Stimulated activated CD4-positive, alpha-beta T cell treated with anti-CD3 and anti-CD28 coated beads, Interleukin-1b, Interleukin-23, amount 100 ng/mL, for 48 hours (primary cell): ENCODE measurements at regions not wholly inside any gene's neighbourhood (a gene's known extent, or its start where the extent isn't known, plus 50 kb on each side); places are given as distances from the start of the nearest gene placed in this dataset.
"Not testable (repeated sequence)": the region's sequence is repeated elsewhere in the genome, so short reads cannot be mapped to it uniquely, and the experiment has no call there.

Source experiments
- DNase-seq: peaks from one replicate; pipeline ENCODE4 v3.0.0-alpha.2; 2020

- DNase-seq: no peak
Measured at GRCh38 chr16:80250381-80250780, 290.4 kb upstream of the DYNLRB2 start.

DNA sequence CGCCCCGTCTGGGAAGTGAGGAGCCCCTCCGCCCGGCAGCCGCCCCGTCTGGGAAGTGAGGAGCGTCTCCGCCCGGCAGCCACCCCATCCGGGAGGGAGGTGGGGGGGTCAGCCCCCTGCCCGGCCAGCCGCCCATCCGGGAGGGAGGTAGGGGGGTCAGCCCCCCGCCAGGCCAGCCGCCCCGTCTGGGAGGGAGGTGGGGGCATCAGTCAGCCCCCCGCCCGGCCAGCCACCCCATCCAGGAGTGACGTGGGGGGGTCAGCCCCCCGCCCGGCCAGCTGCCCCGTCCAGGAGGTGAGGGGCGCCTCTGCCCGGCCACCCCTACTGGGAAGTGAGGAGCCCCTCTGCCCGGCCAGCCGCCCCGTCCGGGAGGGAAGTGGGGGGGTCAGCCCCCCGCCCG, 297.5 kb upstream of the DYNLRB2 start:
- DNase-seq: not testable (repeated sequence)

DNA sequence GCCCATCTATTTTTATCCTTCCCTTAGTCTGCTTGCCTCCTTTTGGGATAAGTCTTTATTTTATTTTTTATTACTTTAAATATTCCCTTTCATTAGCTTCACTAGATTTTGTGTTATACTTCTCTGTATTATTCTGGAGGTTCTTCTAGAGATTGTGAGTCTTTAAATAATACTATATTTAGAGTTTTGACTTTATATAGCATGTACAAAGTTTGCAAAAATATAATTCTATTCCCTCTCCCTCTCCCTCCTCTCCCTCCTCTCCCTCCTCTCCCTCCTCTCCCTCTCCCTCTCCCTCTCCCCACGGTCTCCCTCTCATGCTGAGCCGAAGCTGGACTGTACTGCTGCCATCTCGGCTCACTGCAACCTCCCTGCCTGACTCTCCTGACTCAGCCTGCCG, 298.5 kb upstream of the DYNLRB2 start:
- not testable (repeated sequence) for DNase-seq

GRCh38 chr16:80233097-80233835, 307.5 kb upstream of the DYNLRB2 start:
- DNase-seq: no peak

GRCh38 chr16:80231888-80232287, 308.9 kb upstream of the DYNLRB2 start:
- peak; percentile 41 for DNase-seq

- no peak for DNase-seq
Measured at GRCh38 chr16:80231121-80231520, 309.7 kb upstream of the DYNLRB2 start.

DNA sequence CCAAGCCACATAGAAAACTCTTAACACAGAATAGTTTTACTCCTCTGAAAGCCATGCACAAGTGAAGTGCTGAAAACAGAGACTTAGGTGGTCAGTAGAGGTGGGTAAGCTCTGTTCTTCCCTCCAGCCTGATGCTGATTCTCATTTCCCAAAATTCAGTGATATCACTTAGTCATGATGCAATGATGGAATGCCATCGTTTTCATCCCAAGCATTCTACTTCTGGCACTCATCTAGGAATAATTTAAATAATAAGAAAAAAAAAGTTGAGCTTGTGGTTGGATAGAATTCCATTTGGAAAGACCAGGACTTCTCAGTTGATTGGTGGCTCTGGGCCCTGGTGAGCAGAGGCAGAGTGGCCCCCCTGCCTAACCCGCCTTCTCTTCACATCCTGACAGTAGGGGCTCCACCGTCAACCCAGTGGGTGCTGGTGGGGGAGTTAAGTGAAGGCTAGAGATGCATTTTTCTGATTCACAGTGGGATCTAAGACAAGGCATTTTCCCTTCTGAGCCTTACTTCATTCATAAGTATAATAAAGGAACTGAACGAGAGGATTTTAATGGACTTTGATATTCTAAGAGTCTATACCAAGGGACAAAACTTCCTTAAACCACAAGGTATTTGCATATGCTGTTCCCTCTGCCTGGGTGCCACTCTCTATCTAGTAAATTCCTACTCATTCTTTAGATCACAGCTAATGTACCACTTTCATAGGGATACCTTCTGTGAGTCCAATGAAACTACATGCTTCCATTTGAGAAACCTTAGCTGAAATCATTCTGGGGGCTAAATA, 310.3 kb upstream of the DYNLRB2 start:
- no peak for DNase-seq

DNA sequence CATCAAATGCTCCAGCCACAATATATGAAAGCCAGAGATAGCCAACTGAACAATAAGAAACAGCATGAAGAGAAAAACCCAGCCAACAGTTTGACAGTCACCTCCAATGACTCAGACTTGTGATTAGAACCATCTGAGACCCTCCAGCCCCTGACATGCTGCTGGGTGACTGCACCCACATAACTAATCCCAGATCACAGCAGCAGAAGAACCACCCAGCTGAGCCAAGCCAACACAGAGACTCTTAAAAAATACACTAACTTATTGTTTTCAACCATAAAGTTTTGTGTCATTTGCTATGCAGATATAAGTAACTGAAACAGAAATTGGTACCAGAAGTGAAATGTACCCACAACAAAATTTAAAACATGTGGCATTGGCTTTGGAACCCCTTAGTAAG, 314.3 kb upstream of the DYNLRB2 start:
- no peak for DNase-seq

GRCh38 chr16:80210787-80211186, 330.0 kb upstream of the DYNLRB2 start:
- DNase-seq: no peak

DNA sequence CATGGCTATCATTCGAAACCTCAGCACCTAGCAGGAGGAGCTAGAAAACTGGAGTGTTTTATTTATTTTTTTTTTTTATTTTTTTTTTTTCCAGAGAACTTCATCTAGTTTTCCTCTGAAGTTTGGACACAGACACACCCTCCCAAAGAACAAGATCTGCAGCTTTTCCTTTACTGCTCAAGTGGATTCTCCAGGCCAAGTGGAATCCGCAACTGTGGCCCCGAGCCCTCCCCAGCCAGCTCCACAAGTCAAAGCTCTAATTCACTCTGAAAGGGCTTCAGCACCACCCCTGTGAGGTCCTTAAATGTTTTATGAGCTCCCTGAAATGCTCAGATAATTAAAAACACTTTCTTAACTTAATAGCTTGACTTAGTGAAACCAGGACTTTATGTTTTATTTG, 332.1 kb upstream of the DYNLRB2 start:
- no peak for DNase-seq

- DNase-seq: no peak
Measured at GRCh38 chr16:80208015-80208414, 332.8 kb upstream of the DYNLRB2 start.

- DNase-seq: no peak
Measured at GRCh38 chr16:80203821-80204220, 337.0 kb upstream of the DYNLRB2 start.

- no peak for DNase-seq
Measured at GRCh38 chr16:80202831-80203413, 337.9 kb upstream of the DYNLRB2 start.

- no peak for DNase-seq
Measured at GRCh38 chr16:80200079-80200478, 340.7 kb upstream of the DYNLRB2 start.

- no peak for DNase-seq
Measured at GRCh38 chr16:80199614-80200013, 341.2 kb upstream of the DYNLRB2 start.

DNA sequence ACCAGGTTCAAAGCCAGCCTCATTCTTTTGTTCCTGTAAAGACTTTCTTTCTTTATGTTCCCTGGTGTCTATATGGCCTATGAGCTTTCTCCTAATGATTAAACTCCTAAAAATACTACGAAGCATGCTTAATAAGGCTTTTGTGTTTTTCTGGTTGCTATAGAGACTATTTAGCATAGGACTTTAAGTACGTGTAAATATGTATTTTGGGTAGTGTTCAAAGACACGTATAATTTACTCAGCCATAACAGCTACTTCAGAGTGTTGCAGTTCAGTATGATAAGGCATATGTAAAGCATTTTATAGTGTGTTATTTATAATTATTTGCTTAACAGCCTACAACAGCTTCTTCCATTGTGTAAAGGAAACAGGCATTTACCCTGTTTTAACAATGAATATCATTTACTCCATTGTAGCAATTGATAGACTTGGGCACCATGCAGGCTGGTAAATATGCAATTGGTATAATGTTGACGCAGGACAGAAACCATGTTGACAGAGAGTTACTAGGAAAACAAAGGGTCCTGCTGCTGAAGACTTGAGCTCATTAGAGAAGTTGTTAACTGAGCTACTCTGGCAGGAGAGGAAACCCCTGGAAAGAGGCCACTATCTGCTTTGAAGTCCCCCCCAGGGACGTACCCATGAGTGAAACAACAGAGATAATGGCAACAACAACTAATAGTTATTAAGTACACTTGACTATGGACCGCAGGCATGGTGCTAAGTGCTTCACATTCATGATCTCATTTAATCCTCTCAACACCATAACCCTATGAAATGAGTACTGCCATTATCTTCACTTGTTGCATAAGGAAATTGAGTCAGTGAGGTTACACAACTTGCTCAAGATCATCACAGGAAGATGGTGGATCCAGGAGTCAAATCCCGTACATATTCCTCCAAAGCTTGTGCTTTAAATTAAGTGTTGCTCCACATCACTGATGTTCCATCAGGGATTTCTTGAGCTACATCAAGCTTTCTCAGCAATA, 342.2 kb upstream of the DYNLRB2 start:
- no peak for DNase-seq

DNA sequence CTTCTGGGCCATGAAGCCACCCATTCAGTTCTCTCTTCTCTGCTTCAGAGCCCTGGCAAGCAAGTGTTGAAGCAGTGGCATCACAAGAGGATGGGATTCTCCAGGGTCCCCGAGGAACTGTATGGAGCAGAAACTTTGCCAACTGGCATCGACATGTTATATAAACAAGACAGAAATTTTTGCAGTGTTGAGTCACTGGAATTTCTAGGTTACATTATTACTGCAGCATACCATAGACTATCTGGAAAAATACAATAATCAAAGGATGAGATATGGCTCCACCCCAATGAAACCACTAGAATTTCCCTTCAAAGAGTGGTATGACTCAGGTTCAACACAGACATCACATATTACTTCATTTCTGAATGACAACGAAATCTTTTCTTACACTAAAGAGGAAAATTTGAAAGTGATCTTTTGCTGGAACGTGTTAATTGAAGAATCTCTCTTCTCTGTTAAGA, 343.0 kb upstream of the DYNLRB2 start:
- no peak for DNase-seq

DNA sequence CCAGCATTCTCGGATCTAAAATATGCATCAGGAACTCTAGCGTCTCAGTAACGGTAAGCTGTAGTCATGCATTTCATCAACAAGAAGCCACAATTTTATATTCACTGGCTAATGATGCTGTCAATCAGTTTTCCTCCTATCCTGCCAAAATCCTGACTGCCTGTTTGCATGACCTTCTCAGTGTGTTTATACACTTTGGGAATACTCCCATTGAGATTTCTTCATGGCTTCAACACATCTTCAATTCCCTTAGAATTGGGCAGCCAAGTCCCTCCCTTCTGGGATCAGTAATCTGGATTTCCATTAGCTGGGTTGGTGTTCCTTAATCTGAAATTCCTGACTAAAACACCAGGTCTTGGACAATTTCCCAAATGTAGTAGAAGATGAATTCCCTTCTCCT, 348.9 kb upstream of the DYNLRB2 start:
- no peak for DNase-seq

GRCh38 chr16:80189476-80190175, 351.2 kb upstream of the DYNLRB2 start:
- DNase-seq: no peak

DNA sequence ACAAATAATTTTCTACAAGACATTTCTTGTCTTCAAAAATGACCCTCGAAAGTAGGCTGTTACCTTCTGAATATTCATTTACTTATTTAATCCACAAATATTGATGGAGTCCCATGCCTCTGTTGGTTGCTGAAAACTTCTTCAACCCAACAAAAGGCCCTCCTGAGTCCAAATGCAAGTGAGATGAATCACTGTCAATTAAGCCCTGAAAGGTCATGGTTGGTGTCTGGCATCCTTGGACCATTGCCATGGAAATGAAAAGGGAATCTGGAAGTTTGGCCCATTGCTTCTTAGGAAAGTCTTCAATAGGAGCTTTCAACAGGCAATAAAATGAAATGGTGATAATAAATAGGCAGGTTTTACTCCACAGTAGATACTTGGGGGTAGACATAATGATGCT, 364.7 kb upstream of the DYNLRB2 start:
- no peak for DNase-seq

DNA sequence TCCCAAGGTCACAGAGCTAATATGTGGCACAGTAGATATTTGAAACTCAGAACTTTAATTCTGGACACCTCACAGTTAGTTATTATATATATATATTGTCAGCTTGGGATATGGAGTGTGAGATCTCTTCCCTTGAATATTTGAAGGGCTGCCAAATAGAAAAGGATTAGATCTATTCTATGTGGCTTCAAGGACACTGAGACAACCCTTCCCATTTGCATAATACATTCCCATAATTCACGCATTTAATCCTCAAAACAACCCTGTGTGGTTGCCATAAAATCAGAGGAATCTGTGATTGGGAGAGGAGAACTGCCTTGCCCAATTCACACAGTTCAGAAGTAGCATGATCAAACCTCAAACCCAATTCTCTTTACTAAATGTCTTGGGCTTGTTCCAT, 365.8 kb upstream of the DYNLRB2 start:
- no peak for DNase-seq

- no peak for DNase-seq
Measured at GRCh38 chr16:80174416-80174815, 366.4 kb upstream of the DYNLRB2 start.
